H1 (cell line): ENCODE measurements at regions not wholly inside any gene's neighbourhood (a gene's known extent, or its start where the extent isn't known, plus 50 kb on each side); places are given as distances from the start of the nearest gene placed in this dataset.

ENCODE experiments used
- BACH1 ChIP-seq: IDR thresholded peaks from 2 replicates; pipeline ENCODE4 v1.6.1; 2012; ENCODE audit warnings: low read length, improper control_type of control experiment
- CBX5 ChIP-seq: fragments of 300-800, 300-1000 bp; sonication (generic); IDR thresholded peaks from 2 replicates; pipeline ENCODE4 v1.7.1; 2016; ENCODE audit warnings: antibody characterized with exemption, low read length, low read depth
- EZH2 ChIP-seq: fragments of 200-600 bp; sonication (generic); IDR thresholded peaks from 2 replicates; pipeline ENCODE4 v1.7.1; 2012; ENCODE audit warnings: low read depth, mild to moderate bottlenecking, moderate library complexity, low read length, inconsistent platforms; ENCODE audit not compliant: severe bottlenecking

GRCh38 chr4:181739031-181739430, 504.2 kb upstream of the TENM3 start (continued):
- TF ChIP-seq CBX5, result no peak
- no peak for TF ChIP-seq BACH1
- TF ChIP-seq EZH2, result no peak
- TF ChIP-seq, all 59 proteins: peak for 0
